Pons (tissue), 1 donor: ENCODE measurements at regions not wholly inside any gene's neighbourhood (a gene's known extent, or its start where the extent isn't known, plus 50 kb on each side); places are given as distances from the start of the nearest gene placed in this dataset.

Experiments used
- DNase-seq: peaks from one replicate; pipeline ENCODE4 v3.0.0-alpha.2; 2016; ENCODE audit warnings: low spot score

DNA sequence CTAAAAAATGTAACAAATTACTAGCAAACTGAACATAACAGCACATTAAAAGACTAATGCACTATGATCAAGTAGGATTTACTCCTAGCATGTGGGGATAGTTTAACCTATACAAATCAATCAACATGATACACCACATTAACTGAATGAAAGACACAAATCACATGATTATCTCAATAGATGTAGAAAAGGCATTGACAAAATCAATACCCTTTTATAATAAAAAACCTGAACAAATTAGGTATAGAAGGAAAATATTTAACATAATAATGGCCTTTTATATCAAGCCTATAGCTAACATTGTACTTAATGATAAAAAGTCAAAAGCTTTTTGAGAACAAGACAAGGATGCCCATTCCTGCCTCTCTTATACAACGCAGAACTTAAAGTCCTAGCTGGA is 540.0 kb downstream of the RERGL start:
- no peak for DNase-seq

DNA sequence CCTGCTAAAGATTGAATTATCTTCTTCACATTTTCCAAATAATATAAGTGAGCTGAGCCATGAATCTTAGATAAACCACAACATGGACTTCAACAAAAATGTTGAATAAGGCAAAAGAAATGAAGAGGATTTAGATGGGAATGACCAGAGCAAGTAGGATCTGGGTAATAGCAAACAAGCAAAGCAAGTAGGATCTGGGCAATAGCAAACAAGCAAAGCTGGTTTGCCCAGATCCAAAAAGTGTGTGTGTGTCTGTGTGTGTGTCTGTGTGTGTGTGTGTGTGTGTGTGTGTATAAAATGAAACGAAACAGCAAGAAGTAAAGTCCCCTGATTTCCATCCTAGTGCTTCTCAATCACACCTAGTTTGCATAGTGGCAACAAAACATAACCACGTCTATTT is 549.1 kb downstream of the RERGL start:
- no peak for DNase-seq

DNA sequence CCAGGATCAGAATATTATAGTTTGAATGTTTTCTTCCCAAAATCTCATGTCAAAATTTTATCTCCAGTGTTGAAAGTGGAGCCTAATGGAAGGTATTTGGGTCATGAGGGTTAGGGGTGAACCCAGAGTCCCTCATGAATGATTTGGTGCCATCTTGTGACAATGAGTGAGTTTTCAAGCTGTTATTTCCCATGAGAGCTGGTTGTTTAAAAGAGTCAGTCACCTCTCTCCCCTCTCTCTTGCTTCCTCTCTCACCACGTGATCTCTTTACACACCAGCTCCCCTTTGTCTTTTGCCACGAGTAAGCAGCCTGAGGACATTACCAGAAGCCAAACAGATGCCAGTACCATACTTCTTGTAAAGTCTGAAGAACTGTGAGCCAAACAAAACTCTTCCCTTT is 561.6 kb downstream of the RERGL start:
- no peak for DNase-seq

DNA sequence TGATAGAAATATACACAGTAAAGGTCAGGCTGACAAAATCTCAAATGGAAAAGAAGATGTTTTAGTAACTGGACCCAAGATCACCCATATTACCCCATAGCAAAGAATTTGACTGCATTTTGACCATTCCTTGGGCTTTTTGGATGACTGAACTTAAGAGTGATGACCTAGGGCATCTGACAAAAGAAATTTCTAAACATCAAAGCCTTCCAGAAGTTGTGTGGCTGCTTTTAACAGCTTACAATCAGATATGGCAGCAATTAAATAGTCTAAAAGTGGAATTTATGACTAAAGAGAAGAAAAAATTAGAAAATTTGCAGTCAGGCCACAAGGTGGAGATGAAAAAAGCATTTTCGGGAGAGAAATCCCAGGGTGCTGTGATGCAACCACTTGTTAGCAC is 563.0 kb downstream of the RERGL start:
- no peak for DNase-seq

DNA sequence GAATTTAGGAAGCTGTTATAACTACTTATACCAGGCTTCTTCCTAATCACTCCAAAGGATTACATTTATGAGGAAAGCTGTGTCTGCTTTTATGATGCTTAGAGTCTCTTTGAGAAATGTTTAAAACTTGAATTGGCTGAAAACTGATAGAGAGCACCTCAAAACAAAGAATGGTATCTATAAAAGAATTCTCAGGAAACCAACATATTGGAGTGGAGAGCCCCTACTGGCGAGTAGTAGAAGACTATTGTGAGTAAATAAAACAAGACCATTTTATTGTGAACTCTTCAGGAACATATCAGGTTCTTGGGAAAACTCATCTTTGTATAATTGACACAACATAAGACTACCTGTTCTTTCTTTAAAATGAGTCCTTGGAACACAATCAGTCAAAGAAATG is 578.6 kb downstream of the RERGL start:
- DNase-seq, result no peak

DNA sequence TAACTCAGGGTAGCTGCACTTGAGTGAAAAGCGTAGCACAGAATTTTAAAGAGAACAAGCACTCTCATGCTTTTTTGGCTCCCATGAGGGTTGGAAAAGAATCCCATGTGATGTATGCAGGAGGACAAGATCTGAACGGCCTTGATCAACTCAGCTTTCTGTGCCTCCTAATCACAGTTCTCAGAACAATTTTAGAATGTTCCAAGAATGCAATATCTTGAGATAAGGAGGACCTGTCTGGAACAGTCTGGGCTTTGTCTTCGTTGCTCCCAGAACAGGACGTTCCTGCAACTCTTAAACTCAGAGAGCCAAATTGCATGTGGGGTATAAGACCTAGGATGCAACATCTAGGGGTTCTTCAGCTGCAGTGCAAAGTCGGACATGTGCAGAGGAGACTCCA is 582.7 kb downstream of the RERGL start:
- no peak for DNase-seq

DNA sequence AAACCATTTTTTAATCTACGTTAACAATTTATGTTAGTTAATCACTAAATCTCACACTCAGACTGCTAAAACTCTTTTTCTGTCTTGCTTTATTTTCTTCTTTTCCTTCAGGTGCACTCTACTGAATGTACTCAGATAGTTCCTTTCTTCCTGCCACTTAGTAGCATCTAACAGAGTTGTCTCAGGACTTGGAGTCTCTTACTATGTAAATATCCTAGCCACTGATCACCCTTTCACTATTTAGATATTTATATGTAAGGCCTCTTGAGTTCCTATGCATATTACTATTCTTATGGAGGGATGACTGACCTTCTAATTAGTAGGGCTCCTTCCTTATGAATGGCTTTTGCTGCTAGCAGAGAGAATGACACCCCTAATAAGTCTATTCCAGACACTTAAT is 586.3 kb downstream of the RERGL start:
- DNase-seq, result no peak

DNA sequence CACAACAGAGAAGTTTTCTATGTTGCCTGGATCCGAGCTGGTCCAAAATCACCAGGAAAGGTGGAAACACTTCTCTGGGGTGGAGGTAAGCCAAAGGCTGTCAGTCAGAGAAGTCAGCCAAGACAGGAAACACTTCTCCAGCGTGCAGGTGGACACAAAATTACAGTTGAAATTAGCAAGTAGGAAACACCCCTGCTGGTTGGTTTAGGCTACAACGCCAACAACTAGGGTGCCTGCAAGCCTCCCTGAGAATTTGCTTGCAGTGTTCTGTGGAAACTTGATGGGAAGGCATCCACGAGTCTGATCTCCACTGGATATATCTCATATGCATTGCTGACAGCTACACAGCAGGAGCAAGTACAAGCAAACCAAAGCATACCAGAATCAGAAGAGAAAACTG is 600.5 kb downstream of the RERGL start:
- DNase-seq, result no peak

DNA sequence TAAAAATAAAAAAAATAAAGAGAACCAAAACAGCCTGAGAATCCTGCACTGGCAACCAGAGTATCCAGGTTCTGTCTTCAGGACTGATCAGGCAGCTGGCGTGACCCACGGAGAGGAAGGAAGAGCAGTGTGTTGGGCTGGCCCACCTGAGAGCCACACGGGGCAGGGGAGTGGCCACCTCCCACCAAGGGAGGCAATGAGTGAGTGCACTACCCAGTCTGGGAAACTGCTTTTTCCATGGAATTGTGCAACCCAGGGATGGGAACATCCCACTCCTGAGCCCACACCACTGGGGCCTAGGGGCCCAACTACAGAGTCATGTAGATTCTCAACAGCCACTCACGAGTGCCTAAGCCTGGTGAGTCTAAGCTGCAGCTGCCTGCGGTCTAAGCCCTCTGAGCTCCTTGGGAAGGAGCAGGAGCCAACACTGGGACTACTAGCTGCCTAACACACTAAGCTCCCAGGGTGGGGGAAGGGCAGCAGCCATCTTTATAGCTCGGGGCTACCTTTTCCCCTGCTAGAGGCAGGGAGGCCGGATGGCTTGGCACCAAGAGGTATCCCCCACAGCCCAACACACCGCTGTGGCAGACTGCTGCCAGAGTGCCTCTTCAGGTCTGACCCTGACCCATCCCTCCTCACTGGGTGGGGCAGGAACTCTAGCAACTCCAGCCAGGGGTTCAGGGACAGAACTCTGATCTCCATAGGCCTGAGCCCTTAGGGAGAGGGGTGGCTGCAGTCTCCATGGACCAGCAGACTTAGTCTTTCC is 610.9 kb downstream of the RERGL start:
- no peak for DNase-seq

DNA sequence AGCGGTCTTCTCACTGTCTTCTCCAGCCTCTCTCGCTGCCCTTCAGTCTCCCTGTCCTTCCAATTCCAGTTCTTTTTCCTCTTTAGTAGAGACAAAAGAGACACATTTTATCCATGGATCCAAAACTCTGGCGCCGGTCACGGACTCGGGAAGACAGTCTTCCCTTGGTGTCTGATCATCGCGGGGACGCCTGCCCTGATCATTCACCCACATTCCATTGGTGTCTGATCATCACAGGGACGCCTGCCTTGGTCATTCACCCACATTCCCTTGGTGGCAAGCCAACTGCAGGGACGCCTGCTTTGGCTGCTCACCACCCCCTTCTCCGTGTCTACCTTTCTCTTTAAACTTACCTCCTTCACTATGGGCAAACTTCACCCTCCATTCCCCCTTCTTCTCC is 619.5 kb downstream of the RERGL start:
- no peak for DNase-seq

DNA sequence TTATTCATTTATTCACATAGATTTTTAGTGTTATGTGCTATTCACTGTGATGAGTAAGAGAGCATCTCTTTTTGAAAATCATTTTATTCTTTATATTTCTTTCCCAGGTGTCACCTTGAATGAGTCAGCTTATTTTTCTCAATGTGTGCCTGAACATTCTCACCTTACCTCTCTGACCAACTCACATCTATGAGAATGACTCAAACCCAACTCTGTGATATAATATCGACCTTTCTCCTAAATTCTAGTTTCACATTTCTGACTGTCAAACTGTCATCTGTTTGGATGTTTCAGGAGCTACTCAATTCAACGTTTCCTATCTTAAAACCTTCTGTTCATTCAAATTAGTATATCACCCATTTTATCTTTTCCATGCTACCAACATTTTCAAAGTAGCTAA is 630.8 kb downstream of the RERGL start:
- no peak for DNase-seq

DNA sequence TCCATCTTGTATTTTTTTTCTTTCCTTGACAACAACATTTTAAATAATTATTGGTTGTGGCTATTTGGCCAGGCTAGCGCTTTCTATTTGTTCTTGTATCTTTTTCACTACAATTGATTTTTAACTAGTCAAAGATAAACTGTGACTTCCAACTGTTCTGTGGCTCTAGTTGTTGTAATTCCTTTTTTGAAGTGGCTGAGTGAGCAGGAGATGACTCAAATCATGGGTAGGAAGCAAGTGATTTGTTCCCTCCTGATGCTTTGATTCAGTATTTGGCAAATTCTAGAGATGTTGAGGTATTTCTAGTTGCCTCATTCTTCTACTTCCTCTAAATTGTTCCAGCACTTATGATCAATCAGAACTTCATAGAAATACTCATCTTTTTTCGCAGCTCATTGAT is 633.5 kb downstream of the RERGL start:
- DNase-seq, result no peak

DNA sequence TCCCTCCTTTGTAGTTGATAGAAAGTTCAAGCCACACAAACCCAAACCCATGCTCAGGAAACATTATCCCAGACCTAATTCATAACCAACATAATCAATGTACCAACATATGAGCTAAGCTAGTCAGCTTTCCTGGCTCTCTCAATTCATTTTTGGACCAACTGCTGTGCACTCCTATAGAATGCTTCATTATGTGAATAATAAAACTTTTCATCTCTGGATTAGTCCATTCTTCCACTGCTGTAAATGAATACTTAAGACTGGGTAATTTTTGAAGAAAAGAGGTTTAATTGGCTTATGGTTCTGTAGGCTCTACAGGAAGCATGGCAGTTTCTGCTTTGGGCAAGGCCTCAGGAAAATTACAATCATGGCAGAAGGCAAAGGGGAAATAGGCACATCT is 651.9 kb downstream of the RERGL start:
- DNase-seq, result no peak

DNA sequence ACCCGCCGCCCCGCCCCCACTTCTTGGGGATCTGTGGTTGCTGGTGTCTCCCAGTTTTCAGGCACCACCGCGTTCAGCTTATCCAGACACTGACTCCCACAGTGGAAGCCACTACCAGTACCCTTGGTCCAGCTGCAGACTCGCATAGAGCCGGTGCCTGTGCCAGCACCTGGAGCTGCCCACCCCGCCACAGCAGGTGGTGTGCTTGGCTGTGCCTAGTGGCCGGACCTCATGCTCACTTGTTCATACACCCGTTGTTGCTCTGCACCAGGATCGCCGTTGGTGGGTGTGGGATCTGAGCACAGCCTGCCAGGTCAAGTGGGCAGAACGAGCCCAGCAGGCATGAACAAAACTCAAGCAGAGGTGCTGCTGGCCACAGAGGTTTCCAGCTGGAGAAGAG is 673.2 kb downstream of the RERGL start:
- no peak for DNase-seq

DNA sequence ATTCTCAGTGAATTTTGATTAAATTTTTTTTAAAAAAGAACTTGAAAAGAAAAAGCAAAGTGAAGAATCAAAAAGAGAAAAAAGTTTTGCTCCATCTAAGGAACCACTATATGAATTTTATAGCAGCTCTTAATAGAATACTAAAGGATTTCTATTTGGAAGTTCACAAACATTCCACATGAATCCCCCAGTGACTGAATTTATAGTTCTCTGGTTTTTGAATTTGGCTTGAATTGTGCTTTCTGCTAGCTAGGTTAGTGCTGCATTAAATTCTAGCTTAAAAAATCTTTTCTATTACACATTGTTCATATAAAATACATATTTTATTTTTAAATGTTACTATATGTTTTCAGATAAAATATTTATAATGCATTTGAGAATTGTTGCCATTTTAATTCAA is 675.4 kb downstream of the RERGL start:
- DNase-seq, result no peak

DNA sequence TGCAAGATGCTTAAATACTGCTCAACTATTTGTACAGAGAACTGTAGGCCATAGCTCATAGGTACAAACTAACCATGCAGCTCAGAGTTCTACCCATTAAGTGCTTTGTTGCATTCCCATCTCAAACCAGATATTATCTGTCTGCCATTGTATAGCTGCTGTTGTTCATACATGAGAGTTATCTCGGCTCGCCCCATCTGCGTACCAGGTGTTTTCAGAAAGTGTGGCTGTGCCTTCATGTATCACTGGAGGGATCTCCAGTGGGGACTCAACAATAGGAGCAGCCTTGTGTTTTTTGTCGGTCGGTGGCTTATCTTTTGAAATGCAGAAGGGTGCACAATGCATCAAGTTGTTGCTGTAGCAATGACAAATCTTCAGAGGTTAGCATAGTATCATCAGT is 678.3 kb downstream of the RERGL start:
- no peak for DNase-seq

DNA sequence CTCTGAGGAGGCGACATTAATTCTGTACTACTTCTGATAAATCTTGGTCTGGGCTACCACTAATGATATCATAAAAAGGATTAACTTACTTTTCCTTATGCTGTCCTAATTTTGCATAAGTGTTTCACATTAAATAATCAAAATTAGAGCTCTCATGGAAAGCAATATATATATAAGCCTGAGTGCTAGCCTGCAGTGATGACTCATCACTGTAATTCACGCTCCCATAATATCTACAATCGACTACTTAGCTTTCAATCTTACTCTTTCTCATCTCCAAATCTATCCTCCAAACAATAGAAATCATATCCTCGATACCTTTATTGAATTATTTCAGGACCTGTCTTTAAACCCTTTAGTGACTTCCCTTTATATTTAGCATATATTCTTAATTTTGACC is 701.3 kb downstream of the RERGL start:
- no peak for DNase-seq

DNA sequence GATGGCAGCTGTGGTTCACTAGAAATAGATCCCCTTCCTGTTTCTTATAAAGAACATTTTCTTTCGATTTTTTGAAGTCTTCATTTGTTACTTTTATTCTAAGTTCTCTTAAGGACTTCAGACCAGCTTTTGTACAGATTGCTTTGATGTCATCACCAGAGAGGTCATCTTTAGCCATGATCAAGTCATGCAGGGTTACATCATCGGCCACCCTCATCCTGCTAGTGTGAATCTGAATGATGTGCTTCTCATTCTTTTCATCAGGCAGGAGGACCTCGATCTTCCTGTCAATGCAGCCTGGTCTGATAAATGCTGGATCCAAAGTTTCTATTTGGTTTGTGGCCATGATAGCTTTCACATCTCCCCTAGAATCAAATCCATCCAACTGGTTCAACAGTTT is 706.7 kb downstream of the RERGL start:
- DNase-seq, result no peak

DNA sequence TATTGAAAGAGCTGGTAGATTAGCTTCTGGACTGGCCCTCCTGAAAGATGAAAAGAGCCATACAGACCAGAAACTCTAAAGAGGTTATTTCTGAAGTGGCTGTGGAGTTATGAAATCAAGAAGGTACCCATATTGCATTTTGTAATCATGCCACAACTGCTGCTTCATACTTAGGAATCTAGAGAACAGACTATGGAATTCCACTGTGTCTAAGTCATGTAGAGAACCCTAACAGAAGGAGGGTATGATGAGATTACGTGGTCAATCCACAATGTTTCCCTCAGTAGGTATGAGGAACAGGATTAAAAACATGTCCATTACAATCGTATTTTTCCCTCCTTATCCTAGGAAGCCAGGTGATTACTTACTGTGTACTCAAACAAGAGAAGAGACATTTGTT is 708.8 kb downstream of the RERGL start:
- no peak for DNase-seq

DNA sequence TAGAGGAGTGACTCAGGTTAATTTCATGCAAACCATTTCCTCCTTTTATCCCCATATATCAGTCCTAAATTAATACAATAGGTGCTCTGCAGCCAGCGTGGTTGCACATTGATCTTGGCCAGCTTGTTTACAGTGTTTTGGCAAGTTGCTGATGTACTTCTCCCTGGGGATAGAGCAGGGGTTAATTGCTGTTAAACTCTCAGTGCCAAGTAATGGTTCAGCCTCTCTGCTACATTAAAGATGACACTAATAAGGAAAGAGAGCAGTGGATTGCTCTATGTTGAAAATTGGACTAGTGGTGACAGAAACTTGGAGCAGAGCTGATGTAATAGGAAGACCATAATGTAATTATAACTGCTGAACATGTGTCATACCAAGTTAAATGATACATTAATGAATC is 717.5 kb downstream of the RERGL start:
- DNase-seq, result no peak

DNA sequence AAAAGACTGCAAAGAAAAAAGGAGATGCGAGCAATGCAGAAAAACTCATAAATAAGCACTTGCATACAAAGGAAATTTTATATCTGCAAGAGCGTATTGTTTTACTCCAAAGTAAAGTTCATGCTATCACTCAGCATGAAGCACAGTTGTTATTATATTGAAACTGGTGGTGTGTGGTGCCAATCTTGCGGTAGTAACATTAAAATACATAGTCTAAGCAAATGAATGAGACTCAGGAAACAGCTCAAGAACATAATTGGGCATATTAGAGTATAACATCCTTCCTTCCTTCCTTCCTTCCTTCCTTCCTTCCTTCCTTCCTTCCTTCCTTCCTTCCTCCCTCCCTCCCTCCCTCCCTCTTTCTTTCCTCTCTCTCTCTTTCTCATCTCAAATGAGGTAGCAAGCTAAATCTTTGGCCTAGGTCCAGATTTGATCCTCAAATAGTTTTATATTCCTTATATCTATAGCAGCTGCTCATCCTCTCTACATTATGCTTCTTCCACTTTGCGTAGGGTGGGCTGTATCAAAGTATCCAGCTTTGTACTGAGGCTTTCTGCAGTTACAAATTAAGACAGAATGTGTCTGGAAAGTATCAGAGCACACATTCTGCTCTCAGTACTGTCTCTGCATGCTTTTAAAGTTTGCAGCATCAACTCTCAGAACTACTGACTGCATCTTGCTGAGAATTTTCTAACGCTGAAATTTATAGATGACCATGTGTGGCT is 718.3 kb downstream of the RERGL start:
- no peak for DNase-seq

DNA sequence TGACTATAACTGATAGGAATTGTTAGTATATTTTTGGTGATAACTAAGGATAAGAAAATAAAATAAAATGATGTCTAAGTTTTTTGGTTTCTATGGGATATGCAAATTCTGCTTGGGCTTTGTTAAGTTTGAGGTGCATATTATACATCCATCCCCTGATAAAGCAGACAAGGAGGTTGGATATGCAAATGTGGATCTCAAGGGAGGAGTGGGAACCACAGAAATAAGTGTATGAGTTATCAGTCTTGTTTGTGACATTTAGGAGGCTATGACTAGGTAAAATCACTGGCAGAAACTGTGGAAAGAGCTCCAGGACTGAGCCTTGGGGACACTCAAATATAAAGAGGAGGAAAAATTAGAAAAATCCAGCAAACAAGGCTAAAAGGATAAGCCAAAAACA is 719.4 kb downstream of the RERGL start:
- DNase-seq, result no peak

DNA sequence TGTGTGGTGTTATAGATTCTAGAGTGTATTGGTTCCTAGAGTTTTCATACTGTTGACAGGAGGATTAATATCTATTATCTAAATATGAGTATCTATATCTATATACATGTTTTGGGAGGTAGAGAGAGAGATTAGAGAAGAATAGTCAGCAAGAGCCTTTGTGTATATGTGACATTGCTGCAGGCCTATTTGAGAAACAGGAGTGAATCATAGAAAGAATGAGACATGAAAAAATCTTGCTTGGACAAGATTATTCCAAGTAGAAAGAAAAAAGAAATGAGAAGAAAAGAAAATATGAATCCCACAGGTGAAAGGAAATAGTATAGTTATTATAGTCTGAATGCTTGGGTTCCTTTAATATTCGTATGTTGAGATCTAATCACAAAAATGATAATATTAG is 720.4 kb downstream of the RERGL start:
- DNase-seq, result no peak

DNA sequence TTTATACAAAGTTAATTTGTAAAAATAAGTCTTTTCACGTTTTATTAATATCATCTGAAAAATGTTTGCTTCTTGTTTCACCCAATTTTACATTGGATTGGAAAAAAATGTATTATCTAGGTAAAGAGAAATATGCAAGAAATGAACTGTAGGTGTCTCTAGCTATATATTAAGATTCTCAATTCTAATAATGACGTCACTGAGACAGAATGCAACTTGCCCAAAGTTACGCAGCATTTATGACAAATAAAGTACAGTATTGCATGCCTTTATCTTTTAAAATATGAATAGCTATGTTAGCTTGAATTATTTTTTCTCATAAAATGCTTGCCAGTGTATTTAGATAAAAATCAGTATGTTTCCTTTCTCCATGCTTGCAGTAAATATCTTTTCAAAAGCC is 728.8 kb downstream of the RERGL start:
- DNase-seq, result no peak
